WI38 (cell line): ENCODE measurements at regions not wholly inside any gene's neighbourhood (a gene's known extent, or its start where the extent isn't known, plus 50 kb on each side); places are given as distances from the start of the nearest gene placed in this dataset.

Experiments
- H3K4me3 ChIP-seq: 2 replicates; pipeline ENCODE4 v1.5.1; 2011; ENCODE audit warnings: low read depth, mild to moderate bottlenecking, control low read depth, low read length
- TF ChIP-seq, protein P1 (sequence below): IDR thresholded peaks from 2 replicates; pipeline ENCODE4 v1.5.1; 2012; ENCODE audit warnings: low read depth, mild to moderate bottlenecking, control low read depth, low read length

DNA sequence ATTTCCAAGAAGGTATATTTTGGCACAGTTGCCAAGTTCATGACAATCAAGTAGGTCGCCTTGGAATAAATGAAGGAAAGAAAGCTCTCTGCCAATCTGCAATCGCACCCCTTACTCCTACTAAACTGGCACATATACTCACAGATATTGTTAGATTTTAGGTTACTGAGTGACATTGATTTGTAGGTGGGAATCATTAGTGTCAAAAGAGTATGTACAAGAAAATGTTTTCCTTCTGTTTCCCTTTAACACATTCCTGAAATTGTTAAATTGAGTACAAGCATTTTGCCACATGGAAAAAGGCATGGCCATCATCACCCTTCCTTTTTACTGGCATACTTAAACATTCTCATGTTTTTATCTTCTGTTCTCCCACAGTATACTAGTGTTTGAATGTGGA, 2868.3 kb upstream of the PCDH20 start:
- TF ChIP-seq, protein P1, sequence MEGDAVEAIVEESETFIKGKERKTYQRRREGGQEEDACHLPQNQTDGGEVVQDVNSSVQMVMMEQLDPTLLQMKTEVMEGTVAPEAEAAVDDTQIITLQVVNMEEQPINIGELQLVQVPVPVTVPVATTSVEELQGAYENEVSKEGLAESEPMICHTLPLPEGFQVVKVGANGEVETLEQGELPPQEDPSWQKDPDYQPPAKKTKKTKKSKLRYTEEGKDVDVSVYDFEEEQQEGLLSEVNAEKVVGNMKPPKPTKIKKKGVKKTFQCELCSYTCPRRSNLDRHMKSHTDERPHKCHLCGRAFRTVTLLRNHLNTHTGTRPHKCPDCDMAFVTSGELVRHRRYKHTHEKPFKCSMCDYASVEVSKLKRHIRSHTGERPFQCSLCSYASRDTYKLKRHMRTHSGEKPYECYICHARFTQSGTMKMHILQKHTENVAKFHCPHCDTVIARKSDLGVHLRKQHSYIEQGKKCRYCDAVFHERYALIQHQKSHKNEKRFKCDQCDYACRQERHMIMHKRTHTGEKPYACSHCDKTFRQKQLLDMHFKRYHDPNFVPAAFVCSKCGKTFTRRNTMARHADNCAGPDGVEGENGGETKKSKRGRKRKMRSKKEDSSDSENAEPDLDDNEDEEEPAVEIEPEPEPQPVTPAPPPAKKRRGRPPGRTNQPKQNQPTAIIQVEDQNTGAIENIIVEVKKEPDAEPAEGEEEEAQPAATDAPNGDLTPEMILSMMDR: no peak

DNA sequence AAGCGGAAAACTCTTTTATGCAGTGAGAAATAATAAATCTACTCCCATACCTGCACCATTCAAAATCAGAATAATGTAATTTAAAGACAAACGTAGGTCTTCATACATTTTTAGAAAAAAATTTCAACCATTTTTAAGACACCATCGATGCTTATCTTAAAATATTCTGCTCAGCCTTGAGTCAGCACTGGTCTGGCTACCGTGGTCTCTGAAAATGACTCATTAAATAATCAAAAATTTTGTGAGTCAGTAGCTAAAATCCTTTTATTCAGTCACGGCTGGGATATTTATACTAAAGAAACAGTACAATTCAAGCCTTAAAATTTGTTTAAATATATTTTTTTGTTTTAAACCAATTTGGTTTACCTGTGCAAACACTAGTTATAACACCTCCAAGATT, 2862.8 kb upstream of the PCDH20 start:
- no peak overlapping the region for H3K4me3 ChIP-seq

More for the DNA sequence above, 2868.3 kb upstream of the PCDH20 start:
- H3K4me3 ChIP-seq: no peak overlapping the region

DNA sequence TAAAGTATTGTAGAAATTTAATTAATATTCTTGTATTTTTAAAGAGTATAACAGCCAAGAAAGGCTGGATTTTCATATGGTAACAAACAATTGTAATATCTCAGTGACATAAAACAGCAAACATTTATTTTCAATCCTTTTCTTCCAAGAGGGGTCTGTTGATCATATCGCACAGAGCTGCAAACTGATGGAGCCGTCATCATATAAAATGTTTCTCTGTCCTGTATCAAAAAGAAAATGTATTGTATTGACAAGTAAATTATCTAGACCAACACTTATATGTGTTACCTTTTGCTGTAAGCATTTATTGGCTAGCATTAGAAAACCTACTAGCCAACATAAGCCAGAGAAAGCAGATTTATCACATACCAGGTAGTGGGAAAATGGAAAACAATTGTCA, 2861.4 kb upstream of the PCDH20 start:
- no peak overlapping the region for H3K4me3 ChIP-seq
- TF ChIP-seq, protein P1: no peak

More for the DNA sequence above, 2862.8 kb upstream of the PCDH20 start:
- TF ChIP-seq, protein P1: no peak

DNA sequence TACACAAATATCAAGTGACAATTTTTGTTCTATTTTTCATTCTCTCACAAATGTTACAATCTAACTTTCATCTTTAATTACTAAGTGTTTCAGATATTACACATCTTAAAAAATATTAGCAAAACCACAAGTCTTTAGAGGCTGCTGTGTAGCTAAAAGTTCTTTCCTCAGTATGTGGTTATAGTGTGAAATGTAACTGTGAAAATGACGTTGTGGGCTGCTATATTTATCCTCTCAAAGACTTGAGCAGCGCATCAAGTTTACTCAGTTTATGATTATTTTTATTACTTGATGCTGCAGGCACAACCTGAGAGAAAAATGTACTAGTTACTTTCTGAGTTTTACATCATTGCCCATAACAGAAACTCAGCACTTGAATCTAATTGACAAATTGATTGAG, 2860.6 kb upstream of the PCDH20 start:
- no peak overlapping the region for H3K4me3 ChIP-seq
- TF ChIP-seq, protein P1: no peak

DNA sequence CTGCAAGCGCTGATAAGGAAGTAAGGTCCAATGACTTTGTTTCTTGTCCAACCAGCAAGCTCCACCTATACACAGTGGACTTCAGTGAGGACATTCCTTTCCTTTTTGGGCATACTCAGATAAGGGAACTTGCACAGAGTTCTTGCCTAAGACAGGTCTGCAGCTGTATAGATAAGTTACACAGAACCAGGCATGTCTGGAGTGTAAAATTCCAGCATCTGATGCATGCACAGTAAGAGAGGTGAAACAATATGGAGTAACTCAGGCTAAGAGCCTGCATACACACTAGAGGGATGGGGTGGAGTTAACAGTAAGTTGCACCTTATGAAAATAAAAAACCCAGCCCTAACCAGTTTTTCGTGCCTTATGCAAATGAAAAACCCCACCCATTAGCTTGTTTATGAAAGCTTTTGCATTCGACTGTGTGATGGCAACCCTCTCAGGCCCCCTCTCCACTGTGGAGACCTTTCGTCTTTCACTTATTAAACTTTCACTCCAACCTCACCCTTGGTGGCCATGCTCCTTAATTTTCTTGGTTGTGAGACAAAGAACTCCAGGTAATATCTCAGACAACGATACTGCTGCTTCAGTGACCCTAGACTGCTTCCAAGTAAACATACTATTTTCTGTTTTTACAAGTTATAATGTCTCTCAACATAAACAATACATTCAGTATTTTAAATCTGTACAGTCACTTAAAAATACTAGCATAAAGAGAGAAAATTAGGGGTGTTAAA, 2859.0 kb upstream of the PCDH20 start:
- TF ChIP-seq, protein P1: no peak
- no peak overlapping the region for H3K4me3 ChIP-seq

DNA sequence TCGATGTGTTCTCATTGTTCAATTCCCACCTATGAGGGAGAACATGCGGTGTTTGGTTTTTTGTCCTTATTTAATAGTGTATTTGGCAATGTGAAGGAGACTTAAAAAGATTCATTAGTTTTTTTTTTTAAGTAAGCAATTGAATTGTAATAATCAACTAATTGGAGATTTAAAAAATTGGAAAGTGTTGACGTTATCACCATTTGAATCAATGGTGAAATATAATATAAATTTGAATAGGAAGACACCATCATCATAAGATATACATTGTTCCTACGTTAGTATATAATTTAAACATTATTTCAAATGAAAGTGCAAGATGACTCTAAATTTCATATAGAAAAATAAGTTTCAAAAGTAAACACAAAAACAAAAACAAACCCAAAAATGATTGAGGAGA, 2858.1 kb upstream of the PCDH20 start:
- H3K4me3 ChIP-seq: no peak overlapping the region
- TF ChIP-seq, protein P1: no peak

DNA sequence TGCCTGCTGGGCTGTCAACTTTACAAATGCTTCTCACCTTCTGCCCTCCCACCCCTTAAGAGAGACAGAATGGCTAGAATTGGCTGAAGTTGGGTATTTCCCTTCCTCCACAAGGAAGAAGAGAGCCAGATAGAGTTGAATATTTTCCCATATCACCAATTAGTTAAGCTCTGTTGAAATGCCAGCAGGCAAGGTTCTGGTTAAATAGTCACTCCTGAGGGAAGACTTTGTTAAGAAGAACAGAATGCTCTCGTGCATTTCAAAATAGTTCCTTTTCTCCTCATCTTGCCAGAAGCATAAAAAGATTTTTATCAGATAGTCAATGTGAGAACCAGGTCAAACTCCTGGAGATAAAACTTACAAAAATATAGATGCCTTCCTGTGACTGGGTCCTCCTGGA, 2857.0 kb upstream of the PCDH20 start:
- H3K4me3 ChIP-seq: no peak overlapping the region
- TF ChIP-seq, protein P1: no peak
